H1 (cell line): ENCODE measurements at regions not wholly inside any gene's neighbourhood (a gene's known extent, or its start where the extent isn't known, plus 50 kb on each side); places are given as distances from the start of the nearest gene placed in this dataset.
A peak's percentile ranks its signal among the peaks of the same experiment; 100 is the strongest.

Experiments used
- CTCF ChIA-PET: fragments of 300-600 bp; sonication (Branson Sonifier 250); formaldehyde crosslinking; loops from one replicate; lab custom pipeline; 2021; ENCODE audit not compliant: partially characterized antibody; lab: Charles Lee
- POLR2A ChIA-PET: fragments of 300-600 bp; sonication (Branson Sonifier 250); formaldehyde crosslinking; loops from one replicate; lab custom pipeline; 2021; ENCODE audit warnings: inconsistent platforms; ENCODE audit not compliant: partially characterized antibody; lab: Charles Lee
- DNase-seq, 2 experiments: peaks; one replicate each; pipeline versions ENCODE4 v3.0.0 to v3.0.0-alpha.2; 2010 to 2022; ENCODE audit warnings: low spot score in 2 of 2, low read depth in 1 of 2, mixed read lengths in 1 of 2
- FAIRE-seq: peaks from 2 replicates; lab custom pipeline; 2011; peaks lifted over from hg19 to GRCh38; lab: Jason Lieb, UNC
- H2AFZ ChIP-seq: 2 replicates; pipeline ENCODE4 v1.8.1; 2012; ENCODE audit warnings: low read length, inconsistent platforms
- H2AK5ac ChIP-seq: 2 replicates; pipeline ENCODE4 v1.6.1; 2013; ENCODE audit warnings: low read depth, low read length
- H2BK120ac ChIP-seq: replicated peaks from 2 replicates; pipeline ENCODE3; 2013; ENCODE audit warnings: low read depth, low read length, inconsistent platforms
- H2BK12ac ChIP-seq: 2 replicates; pipeline ENCODE4 v1.6.1; 2013; ENCODE audit warnings: low read depth, low read length
- H2BK15ac ChIP-seq: 2 replicates; pipeline ENCODE4 v1.6.1; 2013; ENCODE audit warnings: low read length
- H2BK20ac ChIP-seq: 2 replicates; pipeline ENCODE4 v1.6.1; 2013; ENCODE audit warnings: low read length
- H2BK5ac ChIP-seq: 2 replicates; pipeline ENCODE4 v1.6.1; 2013; ENCODE audit warnings: low read depth, low read length
- H3K14ac ChIP-seq: 2 replicates; pipeline ENCODE4 v1.6.1; 2013; ENCODE audit warnings: inconsistent platforms; ENCODE audit not compliant: insufficient read length
- H3K18ac ChIP-seq: 2 replicates; pipeline ENCODE4 v1.6.1; 2013; ENCODE audit warnings: low read length; ENCODE audit errors: extremely low read depth
- H3K23ac ChIP-seq: 2 replicates; pipeline ENCODE4 v1.6.1; 2013; ENCODE audit warnings: inconsistent platforms; ENCODE audit not compliant: insufficient read length
- H3K23me2 ChIP-seq: 2 replicates; pipeline ENCODE4 v1.6.1; 2013; ENCODE audit warnings: low read depth, low read length
- H3K27ac ChIP-seq: 2 replicates; pipeline ENCODE4 v1.6.1; 2011; ENCODE audit warnings: low read depth, low read length, inconsistent platforms
- H3K27me3 ChIP-seq, 4 experiments: replicated peaks in 1 of 4; 1 replicate in 1 of 4; 2 replicates in 3 of 4; pipeline versions ENCODE4 v1.6.1 to v1.8.1; 2011 to 2013; ENCODE audit warnings: low read length in 3 of 4, mild to moderate bottlenecking in 3 of 4, inconsistent platforms in 2 of 4, mixed read lengths in 2 of 4, moderate library complexity in 1 of 4; ENCODE audit not compliant: control insufficient read depth in 3 of 4, insufficient read depth in 3 of 4; ENCODE audit errors: extremely low read depth in 1 of 4
- H3K36me3 ChIP-seq, 4 experiments: 2 replicates each; pipeline versions ENCODE4 v1.6.1 to v1.8.1; 2011 to 2013; ENCODE audit warnings: mild to moderate bottlenecking in 4 of 4, low read length in 3 of 4, moderate library complexity in 2 of 4, control low read depth in 1 of 4, inconsistent platforms in 1 of 4; ENCODE audit not compliant: insufficient read depth in 4 of 4, control insufficient read depth in 2 of 4
- H3K4ac ChIP-seq: replicated peaks from 2 replicates; pipeline ENCODE3; 2013; ENCODE audit warnings: low read length, low read depth, mixed read lengths, inconsistent platforms; ENCODE audit not compliant: insufficient read length
- H3K4me1 ChIP-seq, 4 experiments: replicated peaks in 1 of 4; 1 replicate in 1 of 4; 2 replicates in 3 of 4; pipeline versions ENCODE4 v1.6.1 to v1.8.1; 2011 to 2013; ENCODE audit warnings: low read length in 3 of 4, inconsistent platforms in 2 of 4, mixed read lengths in 1 of 4; ENCODE audit not compliant: insufficient read depth in 4 of 4, control insufficient read depth in 3 of 4
- H3K4me2 ChIP-seq, 2 experiments: 2 replicates each; pipeline versions ENCODE4 v1.6.1 to v1.8.1; 2011 to 2013; ENCODE audit warnings: low read depth in 2 of 2, low read length in 2 of 2, control low read depth in 1 of 2, inconsistent platforms in 1 of 2, mild to moderate bottlenecking in 1 of 2; ENCODE audit not compliant: insufficient read depth in 1 of 2
- H3K4me3 ChIP-seq, 4 experiments: fragments of 200-600, 300-600 bp in 1 of 4; sonication (generic), shearing (Covaris generic), sonication (Bioruptor Twin) in 1 of 4; 2 replicates each; pipeline versions ENCODE4 v1.5.1 to v1.8.1; 2011 to 2016; ENCODE audit warnings: low read length in 4 of 4, low read depth in 3 of 4, control low read depth in 2 of 4, inconsistent platforms in 2 of 4, mild to moderate bottlenecking in 2 of 4, mixed read lengths in 1 of 4, moderate library complexity in 1 of 4; ENCODE audit not compliant: insufficient read depth in 2 of 4; ENCODE audit errors: extremely low read depth in 1 of 4
- H3K56ac ChIP-seq: replicated peaks from 2 replicates; pipeline ENCODE3; 2013; ENCODE audit warnings: low read depth, mild to moderate bottlenecking, mixed read lengths, low read length, inconsistent platforms; ENCODE audit not compliant: insufficient read length
- H3K79me1 ChIP-seq: 2 replicates; pipeline ENCODE4 v1.6.1; 2013; ENCODE audit warnings: low read depth, low read length, control low read depth
- H3K79me2 ChIP-seq, 2 experiments: 2 replicates each; pipeline versions ENCODE4 v1.6.1 to v1.8.1; 2012 to 2013; ENCODE audit warnings: low read length in 2 of 2, mild to moderate bottlenecking in 2 of 2, inconsistent platforms in 1 of 2; ENCODE audit not compliant: insufficient read depth in 2 of 2, control insufficient read depth in 1 of 2
- H3K9ac ChIP-seq, 4 experiments: replicated peaks in 1 of 4; 1 replicate in 1 of 4; 2 replicates in 3 of 4; pipeline versions ENCODE4 v1.6.1 to v1.8.1; 2011 to 2013; ENCODE audit warnings: low read depth in 3 of 4, low read length in 3 of 4, control low read depth in 2 of 4, mild to moderate bottlenecking in 2 of 4, moderate library complexity in 2 of 4, inconsistent platforms in 1 of 4; ENCODE audit errors: extremely low read depth in 1 of 4
- H3K9me3 ChIP-seq, 2 experiments: 2 replicates each; pipeline versions ENCODE4 v1.6.1 to v1.8.1; 2012 to 2013; ENCODE audit warnings: mild to moderate bottlenecking in 2 of 2, moderate library complexity in 2 of 2, control low read depth in 1 of 2, inconsistent platforms in 1 of 2, low read depth in 1 of 2, low read length in 1 of 2, mixed read lengths in 1 of 2; ENCODE audit not compliant: insufficient read depth in 2 of 2
- H4K20me1 ChIP-seq, 2 experiments: replicated peaks in 1 of 2; 2 replicates each; pipeline versions ENCODE3 to v1.8.1; 2011 to 2013; ENCODE audit warnings: inconsistent platforms in 2 of 2, low read length in 2 of 2, mild to moderate bottlenecking in 1 of 2; ENCODE audit not compliant: insufficient read depth in 2 of 2, control insufficient read depth in 1 of 2
- H4K5ac ChIP-seq: 2 replicates; pipeline ENCODE4 v1.6.1; 2013; ENCODE audit warnings: low read length, low read depth, mixed read lengths, inconsistent platforms; ENCODE audit not compliant: insufficient read length
- H4K8ac ChIP-seq: 2 replicates; pipeline ENCODE4 v1.8.0; 2013; ENCODE audit warnings: mild to moderate bottlenecking, moderate library complexity, low read length, inconsistent platforms; ENCODE audit not compliant: insufficient read depth; ENCODE audit errors: extremely low read depth
- H4K91ac ChIP-seq: replicated peaks from 2 replicates; pipeline ENCODE3; 2013; ENCODE audit warnings: low read length, mixed read lengths, inconsistent platforms; ENCODE audit not compliant: insufficient read length
- BCL11A ChIP-seq, 2 experiments: IDR thresholded peaks; one replicate each; pipeline ENCODE4 v1.6.1; 2011; ENCODE audit warnings: low read depth in 2 of 2, low read length in 2 of 2, mild to moderate bottlenecking in 2 of 2
- CEBPB ChIP-seq: IDR thresholded peaks from 2 replicates; pipeline ENCODE4 v1.6.1; 2012; ENCODE audit warnings: low read depth, low read length
- CTBP2 ChIP-seq: IDR thresholded peaks from 2 replicates; pipeline ENCODE4 v1.7.0; 2011; ENCODE audit warnings: borderline replicate concordance, mild to moderate bottlenecking, moderate library complexity, mixed read lengths, low read length; ENCODE audit not compliant: insufficient read depth, insufficient read length
- FOSL1 ChIP-seq: IDR thresholded peaks from 2 replicates; pipeline ENCODE4 v1.6.1; 2011; ENCODE audit warnings: mild to moderate bottlenecking, low read depth, low read length, moderate library complexity; ENCODE audit not compliant: insufficient read depth
- GTF2F1 ChIP-seq: IDR thresholded peaks from 2 replicates; pipeline ENCODE4 v1.6.1; 2012; ENCODE audit warnings: low read depth, low read length, improper control_type of control experiment, borderline replicate concordance
- MAX ChIP-seq: IDR thresholded peaks from 2 replicates; pipeline ENCODE4 v1.6.1; 2012; ENCODE audit warnings: inconsistent platforms
- POLR2A ChIP-seq, 2 experiments: IDR thresholded peaks; 1 replicate in 1 of 2; 2 replicates in 1 of 2; pipeline ENCODE4 v1.6.1; 2011; ENCODE audit warnings: low read depth in 2 of 2, low read length in 2 of 2, mild to moderate bottlenecking in 2 of 2; ENCODE audit errors: control extremely low read depth in 1 of 2
- POLR2AphosphoS5 ChIP-seq: IDR thresholded peaks from 2 replicates; pipeline ENCODE4 v1.6.1; 2011; ENCODE audit warnings: low read depth, low read length
- RXRA ChIP-seq: IDR thresholded peaks from 2 replicates; pipeline ENCODE4 v1.6.1; 2011; ENCODE audit warnings: low read depth, mild to moderate bottlenecking, low read length, moderate library complexity; ENCODE audit not compliant: insufficient read depth
- TAF1 ChIP-seq: IDR thresholded peaks from 2 replicates; pipeline ENCODE4 v1.6.1; 2011; ENCODE audit warnings: mild to moderate bottlenecking, low read depth, low read length
- TAF7 ChIP-seq: optimal IDR thresholded peaks from 2 replicates; pipeline ENCODE3; 2011; ENCODE audit warnings: low read depth, mild to moderate bottlenecking, inconsistent platforms, low read length, moderate library complexity, borderline replicate concordance
- ZNF274 ChIP-seq: IDR thresholded peaks from 2 replicates; pipeline ENCODE4 v1.7.0; 2012; ENCODE audit warnings: low read length, borderline replicate concordance; ENCODE audit errors: extremely low read depth
- WGBS, 2 experiments: shearing (Covaris generic) in 1 of 2; methylation state at CpG; one replicate each; pipeline versions ENCODE4 v1.1.6 to v1.1.7; 2013 to 2015; ENCODE audit warnings: low lambda C conversion rate in 2 of 2, mixed read lengths in 2 of 2, inconsistent platforms in 1 of 2, low coverage in 1 of 2, missing lambda C conversion rate in 1 of 2; ENCODE audit not compliant: insufficient replicate concordance in 2 of 2, insufficient coverage in 1 of 2, insufficient read length in 1 of 2; ENCODE audit errors: extremely low coverage in 1 of 2, missing lambda C conversion rate in 1 of 2; 5-methylcytosine and 5-hydroxymethylcytosine counted together

DNA sequence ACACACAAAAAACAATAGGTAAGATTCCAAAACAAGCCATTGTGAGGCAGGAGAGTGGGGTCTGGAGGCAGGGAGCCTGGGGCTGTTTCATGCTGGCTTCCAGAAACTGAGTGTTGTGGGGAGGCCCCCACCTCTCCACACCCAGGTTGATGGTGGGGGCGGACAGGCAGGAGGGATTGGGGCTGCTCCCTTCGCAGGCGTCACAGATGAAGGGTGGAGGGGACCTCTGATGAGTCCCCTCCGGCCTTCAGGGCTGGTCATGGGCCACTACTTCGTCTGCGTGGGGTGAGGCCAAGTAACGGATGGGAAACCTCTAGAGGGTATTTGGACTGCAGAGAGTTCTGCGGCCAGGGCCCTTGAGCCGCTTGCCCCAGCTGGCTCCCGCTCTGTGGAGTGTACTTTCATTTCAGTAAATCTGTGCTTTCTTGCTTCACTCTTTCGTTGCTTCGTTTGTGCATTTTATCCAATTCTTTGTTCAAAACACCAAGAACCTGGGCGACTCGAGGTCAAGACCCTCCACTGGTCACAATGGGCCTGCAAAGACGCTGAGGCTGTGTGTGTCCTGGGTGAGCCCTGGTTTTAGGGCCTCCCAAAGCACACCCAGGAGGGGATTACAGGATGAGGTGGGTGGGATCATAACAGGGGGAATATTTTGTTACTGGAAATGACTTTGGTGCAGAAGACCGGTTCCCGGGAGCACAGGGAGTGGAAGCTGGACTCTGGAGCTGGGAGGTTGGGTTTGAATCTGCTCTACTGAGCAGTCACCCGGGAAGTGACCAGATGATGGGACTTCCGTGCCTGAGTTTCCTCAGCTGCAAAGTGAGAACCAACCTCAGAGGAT lies 83.7 kb upstream of the ADRA2C start:
- WGBS, 2 experiments, result 87% methylated on average over 18 of the region's 19 CpGs; no CpG with 5 or more reads in 1 of the 2 experiments
- no peak overlapping the region for H2BK5ac ChIP-seq
- H4K20me1 ChIP-seq, result no peaks in the 10 kb centered on the region
- no peak overlapping the region for H2AK5ac ChIP-seq
- DNase-seq (no peak), FAIRE-seq (no peak)
- H3K36me3 ChIP-seq, result no peaks in the 10 kb centered on the region
- no peak overlapping the region for H4K91ac ChIP-seq
- H3K79me1 ChIP-seq, result no peaks in the 10 kb centered on the region
- H3K56ac ChIP-seq, result no peak overlapping the region
- H3K9ac ChIP-seq, result no peak overlapping the region
- no peaks in the 10 kb centered on the region; a peak in 1 of 7 replicates for H3K27me3 ChIP-seq
- H3K23me2 ChIP-seq, result peaks cover 9% of the 10 kb centered on the region; the same call in 1 of the 2 replicates
- no peak overlapping the region for H3K27ac ChIP-seq
- H2BK12ac ChIP-seq, result no peak overlapping the region
- H2BK120ac ChIP-seq, result no peak overlapping the region
- no peak overlapping the region for H3K23ac ChIP-seq
- no peaks in the 10 kb centered on the region for H3K79me2 ChIP-seq
- no peaks in the 10 kb centered on the region for H3K9me3 ChIP-seq
- H2BK15ac ChIP-seq, result no peak overlapping the region
- H3K4ac ChIP-seq, result no peak overlapping the region
- POLR2A ChIA-PET, result no interaction called here
- H2AFZ ChIP-seq, result no peak overlapping the region
- H3K4me2 ChIP-seq, result no peak overlapping the region
- no peak overlapping the region for H3K4me3 ChIP-seq
- no peak overlapping the region for H4K5ac ChIP-seq
- peak overlapping the region; percentile 23; the same call in 1 of the 2 replicates for H4K8ac ChIP-seq
- H3K18ac ChIP-seq, result no peak overlapping the region
- no peak overlapping the region for H3K14ac ChIP-seq
- CTCF ChIA-PET, result interaction anchor here (0.6 to 1.0 kb wide), 3 partner anchors 24 to 198 kb away, joined by 3 read pairs; no protein-coding TSS in a partner anchor
- no peaks in the 10 kb centered on the region; a peak in 2 of 7 replicates for H3K4me1 ChIP-seq
- H2BK20ac ChIP-seq, result no peak overlapping the region
- TF ChIP-seq ZNF274 (no peak), BCL11A (IDR thresholded peaks at IDR 0.05; ENCODE audit: low read depth in 2 of 2, low read length in 2 of 2) (no peak), MAX (no peak), POLR2A (IDR thresholded peaks at IDR 0.05; ENCODE audit: control extremely low read depth in 1 of 2, low read depth in 2 of 2, low read length in 2 of 2) (no peak), POLR2AphosphoS5 (no peak), RXRA (no peak), TAF1 (no peak), CTBP2 (no peak), GTF2F1 (no peak), TAF7 (no peak), FOSL1 (no peak), CEBPB (no peak)
